GM18858 (cell line): ENCODE measurements at regions not wholly inside any gene's neighbourhood (a gene's known extent, or its start where the extent isn't known, plus 50 kb on each side); places are given as distances from the start of the nearest gene placed in this dataset.
"Not testable (repeated sequence)": the region's sequence is repeated elsewhere in the genome, so short reads cannot be mapped to it uniquely, and the experiment has no call there.

ENCODE experiments used
- ATAC-seq: cut with Tn5 transposase; IDR thresholded peaks from one replicate; pipeline ENCODE4 v1.9.1; 2021; ENCODE audit not compliant: unreplicated experiment

GRCh38 chr7:142447762-142448161, 189.9 kb upstream of the PRSS58 start:
- ATAC-seq: no peak

DNA sequence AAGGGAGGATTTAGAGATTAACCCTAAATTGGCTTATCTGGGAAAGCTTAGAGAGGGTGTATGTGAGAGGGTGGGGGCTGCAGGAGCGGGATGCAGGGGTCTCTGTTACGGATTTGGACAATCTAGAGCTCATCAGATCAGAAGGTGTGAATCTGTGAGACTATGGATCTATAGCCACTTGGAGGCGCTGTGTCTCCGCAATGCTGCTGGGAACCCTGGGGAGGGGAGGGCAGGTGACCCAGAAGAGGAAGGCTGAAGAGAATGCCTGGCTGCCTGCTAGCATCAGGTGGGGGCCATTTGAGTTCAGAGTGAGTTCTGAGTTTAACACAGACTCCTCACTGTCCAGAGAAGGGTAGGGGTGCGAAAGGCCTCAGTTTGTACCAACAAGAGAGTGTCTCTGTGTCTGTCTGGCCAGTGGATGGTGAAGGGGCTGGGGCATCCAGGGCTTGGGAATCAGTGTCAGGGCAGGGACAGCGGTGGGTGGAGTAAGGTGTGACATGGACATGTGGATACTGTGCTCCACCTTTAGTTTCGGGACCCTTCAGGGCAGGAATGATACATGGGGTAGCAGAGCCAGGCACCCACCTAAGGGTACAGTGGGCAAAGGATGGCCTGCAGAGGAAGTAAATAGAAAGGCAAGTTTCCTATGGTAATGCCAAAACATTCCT, 187.3 kb upstream of the PRSS58 start:
- no peak for ATAC-seq

DNA sequence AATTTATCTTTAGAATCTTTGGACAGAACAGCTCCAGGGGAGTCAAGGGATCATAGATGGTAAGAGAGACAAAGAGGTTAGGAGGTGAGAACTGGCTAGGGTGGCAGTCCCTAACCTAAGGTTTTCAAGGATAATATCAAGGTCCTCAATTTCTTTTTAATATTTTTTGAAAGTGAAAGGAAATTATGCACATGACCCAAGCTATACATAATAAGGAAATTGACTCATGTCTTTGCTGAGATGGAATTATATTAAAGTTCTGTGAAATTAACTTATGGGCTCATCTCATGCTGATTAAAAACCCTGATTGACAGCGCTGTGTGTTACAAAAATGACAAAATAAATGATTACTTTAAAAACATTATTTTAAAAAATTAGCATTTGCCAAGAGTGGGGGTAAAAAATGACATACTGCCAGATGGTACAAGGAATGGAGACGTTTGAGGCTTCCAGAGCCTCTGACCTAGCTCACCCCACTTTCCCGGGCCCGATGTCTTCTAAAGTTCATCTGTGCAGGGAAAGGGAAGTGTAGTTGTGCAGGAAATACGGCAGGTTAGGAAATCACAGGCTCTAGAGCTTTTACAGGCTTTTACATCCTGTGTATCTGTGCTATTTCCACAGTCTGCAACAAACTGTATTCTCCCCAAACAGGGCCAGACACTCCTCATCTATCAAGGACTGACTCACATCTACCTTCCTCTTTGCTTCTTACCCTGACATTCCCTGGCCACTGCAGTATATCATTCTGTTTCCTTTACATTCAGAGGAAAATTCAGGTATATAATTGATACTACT, 185.6 kb upstream of the PRSS58 start:
- no peak for ATAC-seq

DNA sequence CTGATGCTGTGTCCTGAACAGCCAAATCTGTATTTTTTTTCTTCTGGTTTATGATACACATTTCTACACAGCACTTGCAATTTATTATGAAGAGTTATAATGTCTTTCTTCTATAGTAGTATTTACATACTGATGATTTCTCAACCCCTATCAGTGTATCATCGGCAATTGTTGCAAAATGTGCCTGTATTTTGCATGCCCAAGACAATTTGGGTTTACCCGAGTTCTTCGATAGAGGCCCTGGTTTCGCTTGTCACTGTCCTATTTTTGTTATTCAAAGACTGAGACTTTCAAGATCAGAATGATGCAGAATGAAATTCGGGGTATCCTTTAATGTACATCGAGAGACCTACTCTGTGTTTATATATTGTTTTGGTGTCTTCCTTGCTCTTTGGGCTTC, 184.5 kb upstream of the PRSS58 start:
- ATAC-seq: no peak

- ATAC-seq: no peak
Observed at GRCh38 chr7:142440906-142441411, 183.1 kb upstream of the PRSS58 start.

GRCh38 chr7:142440219-142440905, 182.5 kb upstream of the PRSS58 start:
- no peak for ATAC-seq

DNA sequence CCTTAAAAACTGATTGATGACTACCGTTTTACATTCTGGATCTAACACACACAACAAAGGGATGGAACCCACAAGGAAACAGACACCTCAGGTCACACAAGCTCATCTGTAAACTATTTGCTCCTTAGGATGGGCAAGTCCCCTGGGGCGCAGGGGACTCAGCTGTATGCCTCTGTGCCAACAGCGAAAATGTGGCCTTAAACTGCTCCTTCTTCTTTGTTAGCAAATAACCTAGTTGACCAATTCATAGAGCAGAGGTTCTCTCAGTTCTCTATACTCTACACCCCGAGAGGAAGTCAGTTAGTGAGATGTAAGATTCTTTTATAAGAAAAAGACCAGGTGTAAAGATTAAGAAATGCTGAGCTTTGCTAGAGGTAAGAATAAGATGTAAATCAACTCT, 181.9 kb upstream of the PRSS58 start:
- peak; percentile 54 for ATAC-seq

DNA sequence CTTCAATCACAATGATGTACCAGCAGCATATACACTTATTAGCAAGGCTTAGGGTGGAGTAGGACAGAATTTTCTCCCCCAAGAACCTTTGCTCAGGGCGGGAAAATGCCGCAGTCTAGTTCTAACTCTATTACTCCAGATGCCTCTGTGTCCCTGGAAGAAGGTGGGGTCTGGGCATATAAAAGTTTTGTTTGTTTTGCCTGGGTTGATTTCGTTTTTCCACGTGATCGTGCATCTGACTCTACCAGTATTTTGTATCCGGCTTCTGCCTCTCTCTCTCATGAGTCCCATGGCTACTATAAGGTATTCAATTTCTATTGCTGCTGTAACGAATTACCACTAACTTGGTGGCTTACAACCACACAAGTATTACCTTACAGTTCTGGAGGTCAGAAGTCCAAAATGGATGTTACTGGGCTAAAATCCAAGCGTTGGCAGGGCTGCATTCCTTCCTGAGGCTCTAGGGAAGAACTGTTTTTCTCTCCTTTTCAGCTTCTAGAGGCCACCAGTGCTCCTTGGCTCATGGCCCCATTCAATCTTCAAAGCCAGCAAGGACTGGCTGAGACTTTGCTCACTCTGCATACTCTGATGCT, 181.2 kb upstream of the PRSS58 start:
- no peak for ATAC-seq

- ATAC-seq: peak; percentile 33
Observed at GRCh38 chr7:142438235-142438922, 180.5 kb upstream of the PRSS58 start.

- ATAC-seq: no peak
Observed at GRCh38 chr7:142437741-142438140, 179.9 kb upstream of the PRSS58 start.

- ATAC-seq: no peak
Observed at GRCh38 chr7:142436601-142437000, 178.7 kb upstream of the PRSS58 start.

GRCh38 chr7:142435606-142436005, 177.7 kb upstream of the PRSS58 start:
- not testable (repeated sequence) for ATAC-seq

- no peak for ATAC-seq
Observed at GRCh38 chr7:142434666-142435167, 176.9 kb upstream of the PRSS58 start.

DNA sequence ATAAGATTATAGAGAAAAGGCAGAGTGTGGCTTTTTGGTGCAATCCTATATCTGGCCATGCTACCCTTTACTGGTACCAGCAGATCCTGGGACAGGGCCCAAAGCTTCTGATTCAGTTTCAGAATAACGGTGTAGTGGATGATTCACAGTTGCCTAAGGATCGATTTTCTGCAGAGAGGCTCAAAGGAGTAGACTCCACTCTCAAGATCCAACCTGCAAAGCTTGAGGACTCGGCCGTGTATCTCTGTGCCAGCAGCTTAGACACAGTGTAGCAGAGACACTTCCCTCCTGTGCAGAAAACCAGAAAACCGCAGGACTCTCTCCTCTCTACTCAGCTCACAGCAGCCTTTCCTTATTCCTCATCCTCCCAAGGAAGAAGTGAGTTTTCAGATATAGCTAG, 176.3 kb upstream of the PRSS58 start:
- not testable (repeated sequence) for ATAC-seq

DNA sequence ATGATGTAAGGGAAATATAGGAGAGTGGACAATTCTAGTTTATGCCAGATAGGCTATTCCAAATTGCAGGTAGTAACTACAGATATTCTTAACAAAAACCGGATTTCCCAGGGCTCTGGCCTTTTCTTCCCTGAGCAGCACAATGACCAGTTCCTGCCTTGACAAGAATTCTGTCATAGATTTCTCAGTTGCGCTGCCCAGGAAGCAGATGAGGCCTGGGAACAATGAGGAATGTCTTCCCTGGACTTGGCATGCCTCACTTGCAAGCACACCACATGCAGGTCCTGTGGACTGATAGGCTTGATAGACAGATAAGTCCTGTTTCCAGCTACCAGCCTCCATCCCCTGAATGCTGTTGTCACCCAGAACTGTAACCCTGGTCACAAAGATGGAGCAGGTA, 174.5 kb upstream of the PRSS58 start:
- ATAC-seq: no peak

GRCh38 chr7:142431491-142431890, 173.6 kb upstream of the PRSS58 start:
- no peak for ATAC-seq

DNA sequence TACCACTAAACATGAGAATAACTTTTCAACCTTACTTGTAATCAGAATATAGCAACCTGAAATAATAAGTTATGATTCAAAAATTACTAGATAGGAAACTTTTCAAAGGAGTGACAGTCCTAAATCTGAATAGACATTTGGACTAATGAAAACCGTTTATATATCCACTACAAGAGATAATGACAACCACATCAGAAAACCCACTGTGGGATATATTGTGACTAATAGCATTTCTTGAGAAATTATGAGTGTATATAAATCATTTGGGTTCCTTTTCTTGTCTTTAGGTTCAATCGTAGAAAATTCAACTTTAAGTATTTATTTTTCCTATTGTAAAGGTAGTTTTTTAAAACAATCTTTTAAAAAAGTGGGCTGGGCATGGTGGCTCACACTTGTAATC, 170.2 kb upstream of the PRSS58 start:
- no peak for ATAC-seq

GRCh38 chr7:142425281-142425680, 167.4 kb upstream of the PRSS58 start:
- ATAC-seq: no peak

DNA sequence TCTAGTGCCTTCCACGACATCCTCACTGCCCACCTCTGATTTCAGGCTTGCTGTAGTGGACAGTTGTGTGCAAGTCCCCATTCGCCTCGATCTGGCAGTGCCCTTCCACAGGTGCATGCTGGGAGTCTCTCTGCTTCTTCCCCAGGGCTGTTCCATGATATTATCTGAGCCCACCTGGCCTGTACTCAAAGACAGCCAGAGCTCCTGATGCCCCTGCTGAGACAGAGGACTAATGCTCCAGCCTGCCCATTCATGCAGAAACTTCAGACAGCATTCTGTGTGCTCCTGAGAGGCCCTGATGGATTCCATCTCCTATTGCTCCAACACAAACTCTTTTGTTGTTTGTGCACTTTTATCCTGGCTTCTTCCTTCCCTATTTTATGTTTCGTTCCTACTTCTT, 164.8 kb upstream of the PRSS58 start:
- ATAC-seq: no peak

DNA sequence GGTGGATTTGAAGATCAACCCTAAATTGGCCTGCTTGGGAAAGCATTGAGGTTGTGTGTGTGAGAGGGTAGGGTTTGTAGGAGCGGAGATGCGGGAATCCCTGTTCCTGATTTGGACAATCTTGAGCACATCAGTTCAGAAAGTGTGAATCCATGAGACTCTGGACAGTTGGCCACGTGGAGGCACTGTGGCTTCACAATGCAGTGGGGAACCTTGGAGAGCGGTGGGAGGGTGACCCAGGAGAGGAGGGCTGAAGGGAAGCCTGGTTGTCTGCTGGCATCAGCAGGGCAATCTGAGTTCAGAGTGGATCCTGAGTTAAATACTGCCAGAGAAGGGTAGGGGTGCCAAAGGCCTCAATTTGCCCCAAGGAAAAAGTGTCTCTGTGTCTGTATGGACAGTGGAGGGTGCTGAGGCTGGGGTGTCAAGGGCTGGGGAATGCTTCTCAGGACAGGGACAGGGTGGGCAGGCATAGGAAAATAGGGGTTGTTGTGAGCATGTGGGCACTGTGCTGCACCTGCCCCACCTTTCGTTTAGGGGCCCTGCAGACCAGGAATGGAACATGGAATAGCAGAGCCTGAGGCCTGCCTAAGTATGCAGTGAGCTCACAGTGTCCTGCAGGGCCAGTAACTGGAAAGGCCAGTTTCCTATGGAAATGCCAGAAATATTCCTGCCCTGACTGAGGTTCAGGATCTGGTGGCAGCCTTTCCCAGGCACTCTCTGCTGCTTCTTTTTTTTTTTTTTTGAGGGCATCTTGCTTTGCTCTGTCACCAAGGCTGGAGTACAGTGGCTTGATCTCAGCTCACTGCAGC, 162.9 kb upstream of the PRSS58 start:
- ATAC-seq: no peak
